HG02885 (cell line): ENCODE measurements at regions not wholly inside any gene's neighbourhood (a gene's known extent, or its start where the extent isn't known, plus 50 kb on each side); places are given as distances from the start of the nearest gene placed in this dataset.
"Not testable (repeated sequence)": the region's sequence is repeated elsewhere in the genome, so short reads cannot be mapped to it uniquely, and the experiment has no call there.

Source experiments
- ATAC-seq: cut with Tn5 transposase; IDR thresholded peaks from one replicate; pipeline ENCODE4 v1.9.1; 2021; ENCODE audit warnings: mild to moderate bottlenecking; ENCODE audit not compliant: unreplicated experiment, poor library complexity

DNA sequence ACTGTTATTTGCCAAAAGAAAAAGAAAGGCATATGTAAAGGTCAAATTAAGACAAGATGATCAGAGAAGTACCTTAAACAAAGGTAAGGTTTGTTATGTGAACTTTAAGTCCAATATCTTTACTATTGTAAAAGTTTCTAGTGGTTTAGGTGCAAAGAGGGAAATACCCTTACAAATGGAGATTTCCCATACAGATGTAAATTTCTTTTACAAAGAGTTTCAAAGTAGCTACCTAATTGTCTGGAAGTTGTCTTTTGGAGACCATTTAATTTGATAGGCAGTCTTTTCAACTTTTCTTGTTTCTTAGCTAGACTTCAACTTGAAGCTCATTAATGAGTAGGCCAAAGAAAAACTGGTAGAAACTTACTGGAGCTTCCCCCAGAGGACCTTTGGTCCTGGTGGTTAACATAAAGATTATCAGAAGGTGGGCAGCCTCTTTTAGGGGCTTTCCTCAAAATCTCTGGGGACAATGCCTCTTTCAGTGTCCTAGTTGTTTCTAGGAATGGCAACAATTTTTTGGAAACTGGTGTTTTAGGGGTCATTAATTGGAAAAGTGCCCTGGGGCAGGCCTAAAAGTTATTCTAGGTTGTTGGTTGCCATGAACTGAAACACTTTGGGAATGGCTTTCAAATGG is 297.3 kb downstream of the GUCY2F start:
- no peak for ATAC-seq

DNA sequence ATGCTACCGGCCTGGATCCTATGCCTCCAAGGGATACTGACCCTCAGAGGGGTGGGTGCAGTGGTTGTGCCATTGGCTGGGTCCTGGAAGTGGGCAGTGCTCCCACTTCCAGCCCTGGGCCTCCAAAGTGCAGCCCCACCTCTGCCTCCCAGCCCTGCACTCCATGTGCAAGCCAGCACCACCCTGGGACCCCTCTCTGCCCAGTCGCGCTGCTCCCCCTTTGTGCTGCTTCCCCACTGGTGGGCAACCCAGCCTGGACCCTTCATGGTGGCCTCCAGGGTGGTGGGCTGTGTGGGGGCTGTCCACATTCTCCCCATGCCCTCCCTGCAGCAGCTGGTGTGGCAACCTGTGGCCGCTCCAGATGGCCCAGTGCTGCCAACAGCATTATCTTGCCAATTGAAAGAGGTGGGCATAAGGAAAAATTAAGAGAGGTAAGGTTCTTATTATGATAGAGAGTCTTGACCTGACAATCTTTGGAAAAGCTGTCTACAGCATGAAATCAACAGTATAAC is 309.7 kb downstream of the GUCY2F start:
- ATAC-seq = no peak

DNA sequence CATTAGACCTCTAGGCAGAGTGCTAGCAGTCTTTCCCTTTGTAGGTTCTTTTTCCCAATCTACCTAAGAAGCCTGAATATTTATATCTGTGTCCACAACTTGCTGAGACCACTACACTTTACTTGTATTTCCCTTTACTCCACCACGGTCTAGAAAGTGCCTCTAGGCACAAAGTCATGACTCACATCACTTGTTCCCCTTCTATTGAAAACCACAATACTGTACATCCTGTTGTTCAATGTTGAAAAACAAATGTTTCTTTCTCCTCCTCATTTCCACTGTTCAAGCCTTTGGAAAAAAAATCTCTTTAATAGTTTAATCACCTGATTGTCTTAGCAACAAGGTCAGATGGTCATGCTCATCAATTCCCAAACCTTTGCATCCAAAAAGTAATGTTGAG is 326.7 kb downstream of the GUCY2F start:
- no peak for ATAC-seq

DNA sequence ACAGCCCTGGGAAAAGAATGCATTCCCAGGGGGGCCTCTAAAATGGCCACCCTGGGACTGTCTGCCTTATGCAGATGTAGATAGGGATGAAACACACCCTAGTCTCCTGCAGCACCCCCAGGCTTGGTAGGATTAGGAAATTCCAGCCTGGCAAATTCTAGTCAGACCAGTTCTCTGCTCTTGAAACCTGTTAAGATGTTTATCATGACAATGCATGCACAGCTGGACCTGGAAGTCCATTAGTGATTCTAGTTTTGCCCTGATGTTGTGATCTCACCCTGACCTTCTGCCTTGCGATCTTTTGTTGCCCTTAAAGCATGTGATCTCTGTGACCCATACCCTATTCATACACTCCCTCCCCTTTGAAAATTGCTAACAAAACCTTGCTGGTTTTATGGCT is 337.7 kb downstream of the GUCY2F start:
- not testable (repeated sequence) for ATAC-seq

DNA sequence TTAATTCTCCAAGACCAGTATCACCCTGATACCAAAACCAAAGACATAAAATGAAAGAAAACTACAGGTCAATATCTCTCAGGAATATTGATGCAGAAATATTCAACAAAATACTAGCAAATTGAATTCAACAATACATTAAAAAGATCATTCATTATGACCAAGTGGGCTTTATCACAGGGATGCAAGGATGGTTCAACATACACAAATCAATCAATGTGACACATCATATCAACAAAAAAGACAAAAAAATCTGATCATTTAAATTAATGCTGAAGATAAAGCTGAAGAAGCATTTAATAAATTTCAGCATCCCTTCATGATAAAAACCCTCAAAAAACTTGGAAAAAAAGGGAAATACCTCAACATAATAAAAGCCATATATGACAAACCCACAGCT is 341.4 kb downstream of the GUCY2F start:
- ATAC-seq = no peak

DNA sequence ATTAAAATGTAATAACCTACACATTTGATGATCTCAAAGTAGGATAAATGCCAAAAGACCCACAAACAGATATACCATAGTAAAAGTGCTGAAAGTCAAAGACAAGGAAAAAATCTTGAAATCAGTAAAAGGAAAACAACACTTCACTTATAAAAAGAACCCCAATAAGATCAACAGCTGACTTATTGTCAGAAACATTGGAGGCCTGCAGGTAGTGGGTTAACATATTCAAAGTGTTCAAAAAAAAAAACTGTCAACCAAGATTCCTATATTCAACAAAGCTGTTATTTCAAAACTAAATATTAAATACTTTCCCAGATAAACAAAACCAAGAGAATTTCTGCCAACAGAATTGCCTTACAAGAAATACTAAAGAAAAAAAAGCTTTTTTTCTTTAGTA is 347.1 kb downstream of the GUCY2F start:
- no peak for ATAC-seq

DNA sequence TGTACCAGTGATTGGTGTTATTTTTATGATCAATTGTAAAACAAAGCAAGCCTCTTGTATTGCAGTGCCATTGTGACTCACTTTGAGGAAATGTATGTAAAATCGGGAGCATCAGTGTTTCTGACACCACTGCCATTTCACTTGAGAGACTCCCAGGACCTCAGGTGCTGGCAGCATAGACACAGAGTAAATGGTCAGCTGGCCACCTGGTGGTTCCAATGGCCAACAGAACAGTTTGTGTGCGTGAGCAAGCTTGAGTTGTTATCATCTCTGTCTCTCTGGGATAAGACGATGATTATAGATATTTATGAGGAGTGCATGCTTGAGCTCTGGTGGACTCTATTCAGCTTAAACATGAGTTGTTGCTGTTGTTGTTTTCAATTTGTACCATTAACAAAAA is 356.6 kb downstream of the GUCY2F start:
- ATAC-seq = no peak

DNA sequence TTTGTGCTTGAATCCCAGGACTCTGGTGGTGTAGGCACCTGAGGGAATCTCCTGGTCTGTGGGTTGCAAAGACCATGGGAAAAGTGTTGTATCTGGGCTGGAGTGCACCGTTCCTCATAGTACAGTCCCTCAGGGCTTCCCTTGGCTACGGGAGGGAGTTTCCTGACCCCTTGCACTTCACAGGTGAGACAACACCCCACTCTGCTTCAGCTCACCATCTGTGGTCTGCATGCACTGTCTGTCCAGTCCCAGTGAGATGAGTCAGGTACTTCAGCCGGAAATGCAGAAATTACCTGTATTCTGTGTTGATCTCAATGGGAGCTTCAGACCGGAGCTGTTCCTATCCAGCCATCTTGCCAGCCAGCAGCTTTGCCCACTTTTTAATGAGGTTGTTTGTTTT is 353.0 kb upstream of the IRS4 start:
- ATAC-seq = no peak

DNA sequence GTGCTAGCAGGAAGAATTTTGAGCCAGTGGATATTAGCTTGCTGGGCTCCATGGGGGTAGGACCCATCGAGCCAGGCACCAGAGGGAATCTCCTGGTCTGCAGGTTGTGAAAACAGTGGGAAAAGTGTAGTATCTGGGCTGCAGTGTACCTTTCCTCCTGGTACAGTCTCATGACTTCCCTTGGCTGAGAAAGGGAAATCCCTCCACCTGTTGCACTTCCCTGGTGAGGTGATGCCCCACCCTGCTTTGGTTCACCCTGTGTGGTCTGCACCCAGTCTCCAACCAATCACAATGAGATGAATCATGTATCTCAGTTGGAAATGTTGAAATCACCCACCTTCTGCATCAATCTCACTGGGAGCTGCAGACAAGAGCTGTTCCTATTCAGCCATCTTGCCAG is 341.4 kb upstream of the IRS4 start:
- ATAC-seq = no peak

DNA sequence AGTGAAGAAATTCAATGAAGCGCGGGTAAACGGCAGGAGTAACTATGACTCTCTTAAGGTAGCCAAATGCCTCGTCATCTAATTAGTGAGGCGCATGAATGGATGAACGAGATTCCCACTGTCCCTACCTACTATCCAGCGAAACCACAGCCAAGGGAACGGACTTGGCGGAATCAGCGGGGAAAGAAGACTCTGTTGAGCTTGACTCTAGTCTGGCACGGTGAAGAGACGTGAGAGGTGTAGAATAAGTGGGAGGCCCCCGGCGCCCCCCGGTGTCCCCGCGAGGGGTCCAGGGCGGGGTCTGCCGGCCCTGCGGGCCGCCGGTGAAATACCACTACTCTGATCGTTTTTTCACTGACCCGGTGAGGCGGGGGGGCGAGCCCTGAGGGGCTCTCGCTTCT is 317.8 kb upstream of the IRS4 start:
- ATAC-seq = not testable (repeated sequence)

DNA sequence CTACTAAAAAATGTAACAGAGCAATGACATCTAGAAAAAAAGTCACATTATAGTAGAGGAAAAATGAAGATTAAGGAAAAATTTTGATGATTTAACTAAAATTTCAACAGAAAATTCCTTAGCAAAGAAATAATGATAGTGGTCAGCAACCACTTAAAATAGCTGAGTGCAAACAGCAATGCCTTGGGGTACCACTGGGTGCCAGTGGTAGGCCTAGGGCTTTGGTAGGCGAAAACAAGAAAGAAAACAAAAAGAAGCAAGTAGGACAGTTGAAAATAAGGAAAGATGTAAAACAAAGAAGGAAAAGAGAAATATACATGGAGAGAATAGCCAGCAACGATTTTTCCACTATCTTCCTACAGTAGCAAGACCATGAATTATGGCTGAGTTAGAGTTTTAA is 313.5 kb upstream of the IRS4 start:
- no peak for ATAC-seq

DNA sequence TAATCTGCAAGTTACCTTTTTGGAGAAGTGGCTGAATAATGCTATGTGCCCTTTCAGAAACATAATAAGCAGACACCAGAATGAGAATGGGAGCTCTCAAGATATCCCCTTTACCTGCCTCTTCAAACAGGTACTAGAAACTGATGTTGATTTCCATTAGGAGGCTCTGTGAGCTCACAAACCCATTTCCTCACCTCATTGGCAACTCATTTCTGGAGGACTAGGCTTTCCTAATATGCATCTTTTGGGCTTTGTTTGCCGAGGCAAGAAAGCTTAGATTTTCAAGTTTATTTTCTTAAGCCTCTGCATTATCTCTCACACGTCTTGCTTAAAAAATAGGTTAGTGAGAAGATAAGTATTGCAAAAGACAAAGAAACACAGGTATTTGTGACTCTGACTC is 313.1 kb upstream of the IRS4 start:
- no peak for ATAC-seq

DNA sequence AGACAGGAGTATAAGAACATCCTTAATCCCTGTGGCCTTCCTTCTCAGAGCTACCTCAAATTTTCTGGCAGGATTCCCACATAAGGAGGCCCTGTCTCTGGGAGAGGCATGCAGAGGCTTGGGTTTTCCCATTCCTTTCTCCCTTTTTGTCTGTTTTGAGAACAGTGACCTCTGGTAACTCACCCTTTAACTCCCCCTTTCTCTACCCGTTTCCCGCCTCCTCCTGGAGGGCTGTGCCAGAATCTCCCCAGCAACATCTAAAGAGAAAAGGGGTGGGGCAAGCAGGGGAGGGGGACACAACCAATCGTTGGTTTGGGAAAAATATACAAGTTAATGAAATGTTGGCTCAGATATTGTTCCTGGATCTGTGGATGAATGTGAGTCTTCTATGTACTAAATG is 303.7 kb upstream of the IRS4 start:
- ATAC-seq = no peak

DNA sequence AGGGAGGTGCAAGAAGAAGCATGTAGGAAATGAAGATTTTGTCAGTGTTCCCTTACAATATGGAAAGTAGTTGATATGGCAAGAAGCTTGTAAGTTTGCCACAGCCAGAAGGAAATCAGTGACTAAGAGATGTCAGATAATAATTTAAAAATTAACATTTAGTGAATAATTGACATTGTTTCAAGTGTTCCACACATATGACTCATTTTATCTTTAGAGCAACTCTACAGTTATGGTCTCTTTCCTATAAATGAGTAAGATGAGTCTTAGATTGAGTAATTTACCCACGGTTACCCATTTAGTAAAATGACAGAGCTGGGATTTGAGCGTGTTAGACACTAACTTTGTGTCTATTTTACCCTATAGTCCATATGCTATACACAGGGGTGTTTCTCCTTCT is 300.3 kb upstream of the IRS4 start:
- ATAC-seq = no peak

DNA sequence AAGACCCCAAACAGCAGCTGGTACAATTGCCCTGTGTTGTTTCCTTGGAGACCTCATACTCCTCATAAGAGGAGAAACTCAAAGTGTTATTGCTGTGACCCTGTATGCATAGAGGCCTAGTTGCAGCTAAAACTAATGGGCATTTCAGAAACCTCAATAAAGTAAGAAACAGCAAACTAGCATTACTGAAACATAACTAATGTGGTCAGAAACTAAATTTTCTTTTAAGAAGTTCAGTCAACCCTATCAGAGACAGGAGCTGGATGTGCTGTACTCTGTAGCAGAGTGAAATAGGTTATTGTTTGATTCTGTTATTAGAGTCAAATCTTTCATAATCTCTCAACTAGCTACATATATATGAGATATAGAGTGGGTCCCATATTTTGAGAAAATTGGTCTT is 257.5 kb upstream of the IRS4 start:
- no peak for ATAC-seq

DNA sequence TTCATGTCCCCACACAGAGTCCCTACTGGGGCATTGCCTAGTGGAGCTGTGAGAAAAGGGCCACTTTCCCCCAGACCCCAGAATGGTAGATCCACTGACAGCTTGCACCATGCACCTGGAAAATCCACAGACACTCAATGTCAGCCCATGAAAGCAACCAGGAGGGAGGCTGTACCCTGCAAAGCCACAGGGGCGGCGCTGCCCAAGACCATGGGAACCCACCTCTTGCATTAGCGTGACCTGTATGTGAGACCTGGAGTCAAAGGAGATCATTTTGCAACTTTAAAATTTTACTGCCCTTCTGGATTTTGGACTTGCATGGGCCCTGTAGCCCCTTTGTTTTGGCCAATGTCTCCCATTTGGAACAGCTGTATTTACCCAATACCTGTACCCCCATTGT is 236.5 kb upstream of the IRS4 start:
- ATAC-seq = not testable (repeated sequence)

DNA sequence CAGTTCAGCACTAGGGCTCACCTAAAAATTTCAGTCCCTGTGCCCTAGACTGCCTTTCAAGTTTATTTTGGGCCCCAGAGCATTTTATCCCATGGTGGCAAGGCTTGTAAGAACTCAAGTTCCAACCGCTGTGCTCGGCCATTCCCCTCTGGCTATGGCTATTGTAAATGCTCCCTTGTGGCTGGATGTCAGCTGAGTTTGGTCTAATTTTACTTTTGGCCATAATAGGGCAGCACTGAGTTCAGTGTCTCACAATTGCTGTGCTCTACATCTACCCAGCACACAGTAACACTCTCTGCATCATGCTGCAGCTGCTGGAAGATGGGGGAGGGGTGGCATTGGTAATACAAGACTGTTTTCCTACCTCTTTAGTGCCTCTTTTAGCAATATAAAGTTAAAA is 210.8 kb upstream of the IRS4 start:
- no peak for ATAC-seq

DNA sequence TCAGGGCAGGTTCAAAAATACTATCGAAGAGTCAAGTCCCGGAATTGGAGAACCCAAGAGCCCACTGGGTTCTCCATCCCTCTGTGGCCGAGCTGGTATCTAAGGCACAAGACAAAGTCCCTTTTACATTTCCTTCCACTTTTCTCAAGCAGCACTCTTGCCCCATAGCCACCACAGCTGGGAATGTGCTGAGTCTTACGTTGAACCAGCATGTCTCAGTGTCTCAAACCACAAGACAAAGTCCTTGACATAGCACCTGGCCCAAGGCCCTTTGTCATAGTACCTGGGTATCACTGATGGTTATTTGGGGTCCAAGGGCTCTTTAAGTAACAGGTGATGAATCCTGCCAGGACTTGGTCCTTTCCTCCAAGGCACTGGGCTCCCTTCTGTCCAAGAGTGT is 210.2 kb upstream of the IRS4 start:
- ATAC-seq = no peak

DNA sequence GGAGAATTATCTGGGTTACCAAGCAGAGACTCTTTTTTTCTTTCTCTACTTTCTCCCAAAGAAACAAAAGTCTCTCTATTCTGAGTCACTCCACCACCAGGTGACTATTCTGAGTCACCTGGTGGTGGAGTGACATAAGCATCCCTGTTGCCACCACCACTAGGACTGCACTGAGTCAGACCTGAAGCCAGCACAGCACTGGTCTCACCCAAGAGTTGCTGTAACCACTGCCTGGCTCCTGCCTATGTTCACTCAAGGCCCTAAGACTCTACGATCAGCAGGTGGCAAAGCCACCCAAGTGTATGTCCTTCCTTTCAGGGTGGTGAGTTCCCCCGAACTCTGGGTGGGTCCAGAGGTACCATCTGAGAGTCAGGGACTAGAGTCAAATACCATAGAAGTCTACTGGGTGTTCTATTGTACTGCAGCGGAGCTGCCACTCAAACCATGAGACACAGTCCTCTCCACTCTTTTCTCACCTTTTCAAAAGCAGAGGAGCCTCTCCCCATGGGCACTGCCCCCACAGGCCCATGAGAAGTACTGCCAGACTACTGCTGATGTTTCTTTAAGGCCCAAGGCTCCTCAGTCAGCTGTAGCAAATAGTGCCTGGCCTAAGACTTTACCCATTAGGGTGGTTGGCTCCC is 209.6 kb upstream of the IRS4 start:
- no peak for ATAC-seq

DNA sequence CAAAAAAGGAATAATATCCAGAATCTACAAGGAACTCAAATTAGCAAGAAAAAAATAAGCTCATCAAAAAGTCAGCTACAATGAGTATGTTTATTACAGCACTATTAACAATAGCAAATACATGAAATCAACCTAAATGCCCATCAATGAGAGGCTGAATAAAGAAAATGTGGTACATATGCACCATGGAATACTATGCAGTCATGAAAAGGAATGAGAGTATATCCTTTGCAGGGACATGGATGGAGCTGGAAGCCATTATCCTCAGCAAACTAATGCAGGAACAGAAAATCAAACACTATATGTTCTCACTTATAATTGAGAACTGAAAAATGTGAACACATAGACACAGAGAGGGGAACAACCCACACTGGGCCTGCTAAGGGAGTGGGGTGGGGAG is 178.4 kb upstream of the IRS4 start:
- no peak for ATAC-seq

DNA sequence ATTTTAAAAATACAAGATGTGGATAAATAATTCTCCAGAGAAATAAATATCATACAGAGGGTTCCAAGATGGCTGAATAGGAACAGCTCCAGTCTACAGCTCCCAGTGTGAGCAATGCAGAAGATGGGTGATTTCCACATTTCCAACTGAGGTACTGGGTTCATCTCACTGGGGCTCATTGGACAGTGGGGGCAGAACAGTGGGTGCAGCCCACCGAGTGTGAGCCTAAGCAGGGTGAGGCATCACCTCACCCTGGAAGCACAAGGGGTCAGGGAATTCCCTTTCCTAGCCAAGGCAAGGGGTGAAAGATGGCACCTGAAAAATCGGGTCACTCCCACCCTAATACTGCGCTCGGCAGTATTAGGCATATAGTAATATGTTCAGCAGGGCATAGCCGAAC is 167.5 kb upstream of the IRS4 start:
- ATAC-seq = not testable (repeated sequence)

DNA sequence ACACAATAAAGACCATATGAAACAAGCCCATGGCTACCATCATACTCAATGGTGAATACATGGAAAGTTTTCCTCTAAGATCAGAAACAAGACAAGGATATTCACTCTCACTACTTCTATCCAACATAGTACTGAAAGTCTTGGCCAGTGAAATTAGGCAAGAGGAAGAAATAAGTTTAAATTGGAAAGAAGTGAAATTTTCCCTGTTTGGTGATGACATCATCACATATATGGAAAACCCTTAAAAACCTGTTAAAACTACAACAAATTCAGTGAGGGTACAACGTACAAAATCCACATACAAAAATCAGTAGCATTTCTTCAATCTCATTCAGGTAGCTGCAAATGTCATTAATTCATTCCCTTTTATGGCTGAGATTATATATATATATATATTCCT is 164.0 kb upstream of the IRS4 start:
- no peak for ATAC-seq
